HFF-Myc (cell line): ENCODE measurements at regions not wholly inside any gene's neighbourhood (a gene's known extent, or its start where the extent isn't known, plus 50 kb on each side); places are given as distances from the start of the nearest gene placed in this dataset.
"Not testable (repeated sequence)": the region's sequence is repeated elsewhere in the genome, so short reads cannot be mapped to it uniquely, and the experiment has no call there.

ENCODE experiments used
- DNase-seq: peaks from one replicate; pipeline ENCODE4 v3.0.0-alpha.2; 2011; ENCODE audit warnings: low read depth; ENCODE audit errors: extremely low read depth
- H3K4me3 ChIP-seq: replicated peaks from 2 replicates; pipeline ENCODE4 v1.5.1; 2011; ENCODE audit warnings: low read depth, mild to moderate bottlenecking, control low read depth, low read length
- CTCF ChIP-seq: IDR thresholded peaks from 2 replicates; pipeline ENCODE4 v1.5.1; 2012; ENCODE audit warnings: mild to moderate bottlenecking, low read depth, low read length, control low read depth; ENCODE audit errors: missing control alignments

DNA sequence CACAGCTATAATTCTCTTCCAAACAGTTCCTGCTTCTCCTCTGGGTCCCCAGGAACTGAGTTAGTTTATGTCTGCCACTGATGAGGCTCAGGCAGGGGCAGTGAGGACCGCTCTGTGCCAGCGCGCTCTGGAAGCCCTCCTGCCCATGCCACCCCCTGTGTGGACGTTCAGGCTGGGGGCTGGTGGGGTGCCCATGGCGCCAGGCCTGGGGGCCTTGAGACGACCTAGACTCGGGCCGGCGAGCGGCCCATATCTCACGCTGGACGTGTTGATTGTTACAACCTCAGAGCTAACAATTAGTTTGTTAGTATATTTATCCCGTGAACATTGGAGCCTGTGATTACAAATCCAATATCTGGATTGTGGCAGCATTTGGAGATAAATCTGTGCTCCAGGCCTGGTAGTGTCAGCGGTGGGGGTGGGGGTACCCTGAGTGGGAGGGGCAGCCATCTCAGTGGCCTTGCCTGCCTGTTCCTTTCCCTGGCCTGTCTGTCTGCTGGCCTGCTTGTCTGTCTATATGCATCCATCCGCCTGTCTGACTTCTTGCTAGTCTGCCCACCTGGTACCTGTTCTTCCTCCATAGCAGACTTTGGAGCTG, 256.5 kb upstream of the MVB12B start:
- no peak for TF ChIP-seq CTCF
- DNase-seq, result no peak

GRCh38 chr9:126071076-126071750, 255.4 kb upstream of the MVB12B start:
- no peak overlapping the region for H3K4me3 ChIP-seq
- no peak for DNase-seq
- TF ChIP-seq CTCF, result no peak

More for the DNA sequence above, 256.5 kb upstream of the MVB12B start:
- H3K4me3 ChIP-seq, result no peak overlapping the region

GRCh38 chr9:126077656-126078055, 249.0 kb upstream of the MVB12B start:
- not testable (repeated sequence) for DNase-seq, H3K4me3 ChIP-seq

DNA sequence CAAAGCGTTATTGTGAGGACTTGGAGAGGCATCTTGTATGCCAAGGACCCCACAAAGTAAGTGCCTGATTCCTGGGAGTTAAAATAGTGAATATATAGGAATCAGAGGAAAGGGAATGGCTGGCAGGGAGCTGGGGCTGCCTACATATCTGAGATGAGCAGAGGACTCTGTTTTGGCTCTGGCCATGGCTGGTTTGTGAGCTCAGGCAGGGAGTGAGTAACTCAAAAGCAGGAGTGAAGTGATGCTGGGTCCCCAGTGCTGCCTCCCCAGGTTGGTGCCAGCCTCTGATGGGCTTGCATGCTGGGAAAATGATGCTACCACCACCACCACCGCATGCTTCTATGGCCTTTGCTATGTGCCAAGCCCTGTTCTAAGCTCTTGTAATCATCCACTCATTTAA, 246.0 kb upstream of the MVB12B start:
- H3K4me3 ChIP-seq, result no peak overlapping the region
- DNase-seq, result no peak
- TF ChIP-seq CTCF, result no peak

GRCh38 chr9:126081746-126082145, 244.9 kb upstream of the MVB12B start:
- no peak for DNase-seq
- no peak overlapping the region for H3K4me3 ChIP-seq
- TF ChIP-seq CTCF, result no peak

DNA sequence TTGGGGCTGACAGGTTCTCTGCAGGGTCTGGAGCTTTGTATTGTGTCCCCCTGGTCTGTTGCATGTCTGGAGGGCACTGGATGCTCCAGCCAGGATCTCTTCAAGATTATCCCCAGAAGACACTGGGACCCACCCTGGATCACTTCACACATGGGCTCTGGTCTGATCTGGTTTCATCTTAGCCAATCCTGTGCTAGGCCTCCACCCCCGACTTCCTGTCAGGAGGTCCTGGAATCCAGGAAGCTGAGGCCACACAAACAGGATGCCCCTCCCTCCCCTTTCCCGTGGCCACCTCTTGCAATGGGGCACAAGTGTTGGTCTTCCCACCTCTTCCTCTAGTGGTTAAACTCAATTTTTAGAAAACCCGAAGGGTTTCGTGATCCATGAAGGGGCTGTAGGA, 242.6 kb upstream of the MVB12B start:
- TF ChIP-seq CTCF, result no peak
- H3K4me3 ChIP-seq, result no peak overlapping the region
- no peak for DNase-seq

GRCh38 chr9:126084696-126085095, 241.9 kb upstream of the MVB12B start:
- no peak for TF ChIP-seq CTCF
- H3K4me3 ChIP-seq, result no peak overlapping the region
- no peak for DNase-seq
